GM12878 (cell line): ENCODE measurements at regions not wholly inside any gene's neighbourhood (a gene's known extent, or its start where the extent isn't known, plus 50 kb on each side); places are given as distances from the start of the nearest gene placed in this dataset.

Experiments
- ATAC-seq: fragments of 200-7000 bp; cut with Tn5 transposase; 3 replicates; pipeline ENCODE4 v1.9.1; 2020; ENCODE audit warnings: mild to moderate bottlenecking, moderate library complexity
- BruUV-seq: library from RNA; stranded (reverse); fragments of 400-500 nt; replicated peaks from 2 replicates; lab custom pipeline; 2021; lab: Mats Ljungman, UMichigan
- CTCF ChIA-PET: fragments of 300-600 bp; sonication (Branson Sonifier 250); formaldehyde crosslinking; extraction: SDS; loops from one replicate; lab custom pipeline; 2021; ENCODE audit warnings: inconsistent platforms; lab: Yijun Ruan, JAX
- POLR2A ChIA-PET: fragments of 350-600 bp; formaldehyde crosslinking; extraction: SDS; loops from one replicate; lab custom pipeline; 2021; ENCODE audit warnings: inconsistent platforms; lab: Charles Lee
- RAD21 ChIA-PET: fragments of 300-600 bp; sonication (Branson Sonifier 250); formaldehyde crosslinking; loops from one replicate; lab custom pipeline; 2023; ENCODE audit warnings: antibody characterized with exemption; ENCODE audit not compliant: unreplicated experiment; lab: Charles Lee
- SMC1A ChIA-PET: fragments of 300-600 bp; sonication (Branson Sonifier 250); formaldehyde crosslinking; loops from one replicate; lab custom pipeline; 2023; ENCODE audit not compliant: unreplicated experiment, uncharacterized antibody; lab: Charles Lee
- DNase-seq: peaks from one replicate; pipeline ENCODE4 v3.0.0-alpha.2; 2011; ENCODE audit warnings: low read depth, low spot score
- FAIRE-seq: peaks from 3 replicates; lab custom pipeline; 2011; peaks lifted over from hg19 to GRCh38; lab: Jason Lieb, UNC
- H2AFZ ChIP-seq: 2 replicates; pipeline ENCODE4 v1.6.0; 2011; ENCODE audit warnings: low read depth, low read length, control low read depth; ENCODE audit not compliant: control insufficient read depth
- H3K27ac ChIP-seq: 2 replicates; pipeline ENCODE4 v1.5.1; 2011; ENCODE audit warnings: control low read depth; ENCODE audit not compliant: control insufficient read depth, insufficient read depth
- H3K27me3 ChIP-seq, 2 experiments: replicated peaks in 1 of 2; 2 replicates each; pipeline versions ENCODE4 v1.6.0 to v1.6.1; 2011; ENCODE audit warnings: low read length in 1 of 2; ENCODE audit not compliant: control insufficient read depth in 2 of 2, insufficient read depth in 2 of 2
- H3K36me3 ChIP-seq, 2 experiments: 2 replicates each; pipeline ENCODE4 v1.5.1; 2011; ENCODE audit warnings: low read length in 1 of 2; ENCODE audit not compliant: control insufficient read depth in 2 of 2, insufficient read depth in 2 of 2
- H3K4me1 ChIP-seq: 2 replicates; pipeline ENCODE4 v1.6.1; 2011; ENCODE audit warnings: mild to moderate bottlenecking, low read length, moderate library complexity, mixed read lengths; ENCODE audit not compliant: control insufficient read depth, insufficient read depth
- H3K4me2 ChIP-seq: 2 replicates; pipeline ENCODE4 v1.6.0; 2011; ENCODE audit warnings: control low read depth; ENCODE audit not compliant: control insufficient read depth, insufficient read depth
- H3K4me3 ChIP-seq: fragments of 200-600 bp; sonication (generic); 2 replicates; pipeline ENCODE4 v1.5.1; 2016
- H3K79me2 ChIP-seq: 2 replicates; pipeline ENCODE4 v1.6.0; 2011; ENCODE audit warnings: low read length; ENCODE audit not compliant: control insufficient read depth, insufficient read depth
- H3K9ac ChIP-seq: 2 replicates; pipeline ENCODE4 v1.8.0; 2011; ENCODE audit warnings: low read length, control low read depth, mixed read lengths; ENCODE audit not compliant: control insufficient read depth, insufficient read depth
- H3K9me3 ChIP-seq: replicated peaks from 3 replicates; pipeline ENCODE4 v1.5.1; 2011; ENCODE audit warnings: mild to moderate bottlenecking, low read length; ENCODE audit not compliant: control insufficient read depth, insufficient read depth
- H4K20me1 ChIP-seq: 2 replicates; pipeline ENCODE4 v1.6.0; 2011; ENCODE audit not compliant: control insufficient read depth, insufficient read depth
- ATF2 ChIP-seq: IDR thresholded peaks from 2 replicates; pipeline ENCODE4 v1.6.1; 2012; ENCODE audit warnings: low read length, inconsistent platforms
- ATF7 ChIP-seq: fragments of 450-650 bp; IDR thresholded peaks from 2 replicates; pipeline ENCODE4 v1.6.1; 2016; ENCODE audit warnings: low read depth, mild to moderate bottlenecking
- CEBPB ChIP-seq, 2 experiments: fragments of 150-350 bp in 1 of 2; IDR thresholded peaks; 2 replicates each; pipeline ENCODE4 v1.6.1; 2012 to 2014; ENCODE audit warnings: low read depth in 2 of 2, low read length in 2 of 2, borderline replicate concordance in 1 of 2, inconsistent platforms in 1 of 2
- CHD4 ChIP-seq: fragments of 200-600 bp; sonication (generic); IDR thresholded peaks from 2 replicates; pipeline ENCODE4 v1.6.1; 2016; ENCODE audit warnings: mild to moderate bottlenecking
- FOS ChIP-seq: IDR thresholded peaks from 3 replicates; pipeline ENCODE4 v1.6.1; 2011; ENCODE audit warnings: borderline replicate concordance; ENCODE audit not compliant: insufficient read length; ENCODE audit errors: extremely low read depth
- HDAC2 ChIP-seq: fragments of 200-600 bp; sonication (generic); IDR thresholded peaks from 2 replicates; pipeline ENCODE4 v1.6.1; 2017
- IKZF1 ChIP-seq: fragments of 450-650 bp; conservative IDR thresholded peaks from 2 replicates; pipeline ENCODE4 v1.6.1; 2017; ENCODE audit warnings: antibody characterized with exemption, mild to moderate bottlenecking
- NFYB ChIP-seq: IDR thresholded peaks from 2 replicates; pipeline ENCODE4 v1.6.1; 2011; ENCODE audit warnings: low read depth, mild to moderate bottlenecking, low read length, improper control_type of control experiment, moderate library complexity; ENCODE audit not compliant: insufficient read depth
- POLR2AphosphoS5 ChIP-seq: IDR thresholded peaks from 2 replicates; pipeline ENCODE4 v1.6.1; 2011; ENCODE audit warnings: mild to moderate bottlenecking, low read length, inconsistent platforms
- RBBP5 ChIP-seq: fragments of 200-600 bp; sonication (generic); conservative IDR thresholded peaks from 2 replicates; pipeline ENCODE4 v1.6.1; 2016
- TCF12 ChIP-seq: IDR thresholded peaks from 2 replicates; pipeline ENCODE4 v1.6.1; 2011; ENCODE audit warnings: low read depth, mild to moderate bottlenecking, low read length
- ZNF217 ChIP-seq: fragments of 450-650 bp; IDR thresholded peaks from 2 replicates; pipeline ENCODE4 v1.6.1; 2017; ENCODE audit warnings: antibody characterized with exemption, mild to moderate bottlenecking
- ZNF384 ChIP-seq: IDR thresholded peaks from 2 replicates; pipeline ENCODE4 v1.6.1; 2012; ENCODE audit warnings: low read depth, mild to moderate bottlenecking, low read length, improper control_type of control experiment, borderline replicate concordance
- ZSCAN29 ChIP-seq: fragments of 450-650 bp; IDR thresholded peaks from 2 replicates; pipeline ENCODE4 v1.6.1; 2017; ENCODE audit warnings: mild to moderate bottlenecking, moderate library complexity
- WGBS: methylation state at CpG from one replicate; pipeline ENCODE4 v1.1.6; 2016; ENCODE audit warnings: low lambda C conversion rate; ENCODE audit not compliant: insufficient replicate concordance, insufficient coverage; ENCODE audit errors: missing lambda C conversion rate; 5-methylcytosine and 5-hydroxymethylcytosine counted together
- in situ Hi-C: fragments of 300-500 bp; cut with MboI; formaldehyde crosslinking; loops from 9 replicates; pipeline ENCODE4 v1.14.3; 2018; ENCODE audit warnings: mixed read lengths
- intact Hi-C: fragments of 100-400 bp; cut with micrococcal nuclease; formaldehyde crosslinking; loops from one replicate; pipeline ENCODE4 v1.14.2; 2022; ENCODE audit not compliant: unreplicated experiment

DNA sequence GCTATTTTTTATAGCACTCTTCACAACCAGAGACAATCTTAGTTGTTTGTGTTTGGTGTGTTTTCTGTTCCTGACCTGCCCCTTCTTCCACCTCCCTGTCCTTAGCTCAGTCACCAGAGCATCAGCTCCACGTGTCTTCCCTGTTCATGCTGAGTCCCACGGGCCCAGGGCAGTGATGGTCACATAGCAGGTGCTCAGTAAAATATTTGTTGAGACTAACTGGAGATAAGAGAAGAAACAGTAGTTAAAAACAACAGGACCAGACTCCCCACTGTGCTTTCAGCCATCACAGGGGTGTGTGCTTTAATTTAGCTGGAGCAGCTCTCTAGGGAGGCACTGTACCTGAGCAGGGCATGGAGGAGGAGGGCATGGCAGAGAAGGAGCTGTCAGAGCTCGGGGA lies 307.3 kb upstream of the ZNF32 start:
- BruUV-seq: no TSS peak
- no peak for ATAC-seq
- in situ Hi-C loops: no loop called here

DNA sequence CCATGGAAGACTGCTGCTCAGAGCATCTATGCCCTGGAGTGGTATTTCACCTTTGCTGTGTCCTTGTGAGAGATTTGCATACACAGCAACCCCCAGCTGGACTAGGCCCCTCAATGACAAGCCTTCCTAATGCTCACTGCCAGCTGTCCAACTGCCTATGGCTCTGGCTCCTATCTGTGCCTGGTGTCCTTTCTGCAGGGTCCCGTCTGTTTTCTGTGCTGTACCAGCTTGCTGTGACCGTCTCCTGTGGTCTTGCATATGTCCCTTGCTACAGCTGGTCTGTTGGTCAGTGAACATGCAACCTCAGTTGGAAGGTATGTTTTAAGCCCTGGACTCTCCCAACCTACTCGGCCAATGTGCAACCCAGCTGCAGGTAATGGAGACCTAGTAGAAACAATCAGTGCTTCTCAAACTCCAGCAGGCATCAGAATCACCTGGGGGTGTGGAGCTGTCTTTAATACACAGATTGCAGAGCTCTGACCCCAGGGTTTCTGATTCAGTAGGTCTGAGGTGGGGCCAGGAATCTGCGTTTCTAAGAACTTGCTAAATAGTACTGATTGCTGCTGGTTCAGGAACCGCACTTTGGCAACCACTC lies 306.4 kb upstream of the ZNF32 start:
- Histone ChIP-seq H3K9me3 (no peaks in the 10 kb centered on the region; the same call in 2 of the 3 replicates), H3K27me3 (no peaks in the 10 kb centered on the region), H3K4me1 (no peaks in the 10 kb centered on the region), H3K4me3 (no peak overlapping the region), H3K79me2 (no peaks in the 10 kb centered on the region), H2AFZ (no peak overlapping the region), H3K36me3 (no peaks in the 10 kb centered on the region), H3K27ac (no peak overlapping the region), H3K4me2 (no peak overlapping the region), H3K9ac (no peak overlapping the region), H4K20me1 (no peaks in the 10 kb centered on the region)
- WGBS: 47% methylated on average over 5 of the region's 5 CpGs
- ChIA-PET CTCF (no interaction called here), RAD21 (no interaction called here), SMC1A (interaction anchor here (0.8 to 1.4 kb wide), 2 partner anchors 24 to 74 kb away, joined by 3 to 4 read pairs; no protein-coding TSS in a partner anchor), POLR2A (no interaction called here)
- FAIRE-seq (no peak), ATAC-seq (no peak), DNase-seq (no peak)
- intact Hi-C loops: no loop called here
- BruUV-seq: no TSS peak
- in situ Hi-C loops: no loop called here
- TF ChIP-seq ATF7 (no peak), ATF2 (no peak)

More for the DNA sequence above, 307.3 kb upstream of the ZNF32 start:
- no peak overlapping the region for H3K4me2 ChIP-seq
- no peak overlapping the region for H3K4me3 ChIP-seq
- ChIA-PET CTCF (interaction anchor here (1.2 kb wide), 1 partner anchor 74 kb away, joined by 5 read pairs; no protein-coding TSS in a partner anchor), RAD21 (no interaction called here), SMC1A (interaction anchor here (0.6 kb wide), 1 partner anchor 67 kb away, joined by 3 read pairs; no protein-coding TSS in a partner anchor), POLR2A (interaction anchor here (0.5 to 1.2 kb wide), 2 partner anchors 53 to 56 kb away, joined by 3 read pairs; no protein-coding TSS in a partner anchor)
- no peak for DNase-seq
- H3K27me3 ChIP-seq: no peaks in the 10 kb centered on the region
- H2AFZ ChIP-seq: no peak overlapping the region
- no peaks in the 10 kb centered on the region; the same call in 2 of the 3 replicates for H3K9me3 ChIP-seq
- no peaks in the 10 kb centered on the region for H4K20me1 ChIP-seq
- TF ChIP-seq IKZF1 (no peak), CEBPB (IDR thresholded peaks at IDR 0.05; ENCODE audit: borderline replicate concordance in 1 of 2, low read depth in 2 of 2, low read length in 2 of 2) (no peak), NFYB (no peak), HDAC2 (no peak), TCF12 (no peak), CHD4 (no peak), RBBP5 (no peak), FOS (no peak), ZNF384 (no peak), ZNF217 (no peak), POLR2AphosphoS5 (no peak), ZSCAN29 (no peak)
- 3% methylated on average over 3 of the region's 3 CpGs for WGBS
- no peaks in the 10 kb centered on the region for H3K4me1 ChIP-seq
- H3K9ac ChIP-seq: no peak overlapping the region
- intact Hi-C loops: no loop called here
- H3K79me2 ChIP-seq: no peaks in the 10 kb centered on the region
- no peaks in the 10 kb centered on the region for H3K36me3 ChIP-seq
- H3K27ac ChIP-seq: no peak overlapping the region
- FAIRE-seq: no peak
